ENCODE measurements at regions not wholly inside any gene's neighbourhood (a gene's known extent, or its start where the extent isn't known, plus 50 kb on each side); places are given as distances from the start of the nearest gene placed in this dataset.

DNA sequence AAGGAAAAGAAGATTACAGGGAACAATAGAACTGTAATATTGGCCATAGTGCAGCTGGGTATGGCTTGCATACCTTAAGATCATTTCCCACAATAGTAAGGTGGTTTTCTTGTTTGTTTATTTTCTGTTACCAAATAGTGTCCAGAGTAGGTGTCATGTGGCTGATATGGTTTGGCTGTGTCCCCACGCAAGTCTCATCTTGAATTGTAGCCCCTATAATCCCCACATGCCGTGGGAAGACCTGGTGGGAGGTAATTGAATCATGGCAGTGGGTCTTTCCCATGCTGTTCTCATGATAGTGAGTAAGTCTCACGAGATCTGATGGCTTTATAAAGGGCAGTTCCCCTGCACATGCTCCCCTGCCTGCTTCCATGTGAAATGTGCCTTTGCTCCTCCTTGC is 190.1 kb downstream of the ICOS start:
- no peak overlapping the region for H3K27ac Mint-ChIP-seq (ENCODE audit: unreplicated experiment)
- no peaks in the 10 kb centered on the region for H3K36me3 Mint-ChIP-seq (ENCODE audit: low read depth, unreplicated experiment)
- peaks cover 6% of the 10 kb centered on the region for H3K4me1 Mint-ChIP-seq (ENCODE audit: unreplicated experiment)
- H3K4me3 Mint-ChIP-seq (ENCODE audit: unreplicated experiment): no peak overlapping the region
- peaks cover 3% of the 10 kb centered on the region for H3K27me3 Mint-ChIP-seq (ENCODE audit: unreplicated experiment)
- DNase-seq (ENCODE audit: low spot score): no peak
- no peaks in the 10 kb centered on the region for H3K9me3 Mint-ChIP-seq (ENCODE audit: unreplicated experiment)
- TF ChIP-seq, protein P1, sequence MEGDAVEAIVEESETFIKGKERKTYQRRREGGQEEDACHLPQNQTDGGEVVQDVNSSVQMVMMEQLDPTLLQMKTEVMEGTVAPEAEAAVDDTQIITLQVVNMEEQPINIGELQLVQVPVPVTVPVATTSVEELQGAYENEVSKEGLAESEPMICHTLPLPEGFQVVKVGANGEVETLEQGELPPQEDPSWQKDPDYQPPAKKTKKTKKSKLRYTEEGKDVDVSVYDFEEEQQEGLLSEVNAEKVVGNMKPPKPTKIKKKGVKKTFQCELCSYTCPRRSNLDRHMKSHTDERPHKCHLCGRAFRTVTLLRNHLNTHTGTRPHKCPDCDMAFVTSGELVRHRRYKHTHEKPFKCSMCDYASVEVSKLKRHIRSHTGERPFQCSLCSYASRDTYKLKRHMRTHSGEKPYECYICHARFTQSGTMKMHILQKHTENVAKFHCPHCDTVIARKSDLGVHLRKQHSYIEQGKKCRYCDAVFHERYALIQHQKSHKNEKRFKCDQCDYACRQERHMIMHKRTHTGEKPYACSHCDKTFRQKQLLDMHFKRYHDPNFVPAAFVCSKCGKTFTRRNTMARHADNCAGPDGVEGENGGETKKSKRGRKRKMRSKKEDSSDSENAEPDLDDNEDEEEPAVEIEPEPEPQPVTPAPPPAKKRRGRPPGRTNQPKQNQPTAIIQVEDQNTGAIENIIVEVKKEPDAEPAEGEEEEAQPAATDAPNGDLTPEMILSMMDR (IDR thresholded peaks at IDR 0.05; ENCODE audit: unreplicated experiment): no peak

DNA sequence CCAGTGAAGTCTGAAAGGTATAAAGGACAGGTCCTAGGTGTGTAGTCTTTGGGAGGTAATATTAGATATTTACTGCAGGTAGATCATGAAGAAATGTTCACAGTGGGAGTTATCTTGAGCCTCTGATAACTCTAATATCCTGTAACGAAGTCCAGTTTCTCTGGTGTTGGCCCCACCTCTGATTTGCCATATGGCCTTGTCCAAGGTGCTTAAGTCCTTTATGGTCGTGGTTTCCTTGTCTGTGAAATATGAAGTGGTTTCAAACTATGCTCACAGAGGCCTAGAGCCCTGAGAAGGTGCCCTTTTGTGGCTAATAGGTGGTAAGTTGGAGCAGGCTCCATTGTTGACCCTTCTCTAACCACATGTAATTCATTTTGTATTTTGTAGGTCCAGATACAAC is 190.7 kb downstream of the ICOS start:
- Mint-ChIP-seq H3K9me3 (ENCODE audit: unreplicated experiment) (no peaks in the 10 kb centered on the region), H3K27ac (ENCODE audit: unreplicated experiment) (no peak overlapping the region), H3K36me3 (ENCODE audit: low read depth, unreplicated experiment) (no peaks in the 10 kb centered on the region), H3K4me1 (ENCODE audit: unreplicated experiment) (peaks cover 2% of the 10 kb centered on the region), H3K4me3 (ENCODE audit: unreplicated experiment) (no peak overlapping the region), H3K27me3 (ENCODE audit: unreplicated experiment) (peaks cover 3% of the 10 kb centered on the region)
- TF ChIP-seq, protein P1 (IDR thresholded peaks at IDR 0.05; ENCODE audit: unreplicated experiment): no peak
- no peak for DNase-seq (ENCODE audit: low spot score)

DNA sequence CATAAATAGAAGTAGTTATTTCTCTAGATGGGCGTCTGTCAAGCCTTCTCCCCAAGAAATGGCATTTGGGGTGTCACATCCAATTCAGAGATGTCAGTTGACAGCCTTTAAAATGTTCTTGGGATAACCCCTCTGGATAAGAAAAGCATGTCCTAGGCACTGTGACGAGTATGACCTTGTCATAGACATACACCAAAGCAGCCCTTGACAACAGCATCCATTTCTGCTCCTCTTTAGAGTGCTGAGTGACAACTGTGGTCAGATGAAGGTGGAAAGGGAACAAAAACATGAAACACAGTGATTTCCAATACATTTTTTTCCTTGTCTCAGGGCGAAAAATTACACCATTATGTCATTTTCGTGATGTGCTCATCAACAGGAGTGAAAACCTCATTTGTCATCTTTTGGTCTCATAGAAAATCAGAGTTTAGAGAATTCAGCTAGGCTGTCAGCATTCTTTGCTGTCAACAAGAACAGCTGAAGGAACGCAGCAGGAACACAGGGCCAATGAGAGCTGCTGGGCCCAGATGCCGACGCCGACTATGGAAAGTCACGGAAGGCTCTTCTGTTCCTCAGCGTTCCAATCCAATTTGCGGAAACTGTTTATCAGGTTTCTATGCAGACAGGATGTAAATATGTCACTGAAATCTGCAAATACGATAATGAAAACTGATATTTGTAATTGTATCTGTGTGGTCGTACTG is 193.2 kb downstream of the ICOS start:
- no peaks in the 10 kb centered on the region for H3K4me1 Mint-ChIP-seq (ENCODE audit: unreplicated experiment)
- no peaks in the 10 kb centered on the region for H3K9me3 Mint-ChIP-seq (ENCODE audit: unreplicated experiment)
- no peak overlapping the region for H3K27ac Mint-ChIP-seq (ENCODE audit: unreplicated experiment)
- DNase-seq (ENCODE audit: low spot score): no peak
- TF ChIP-seq, protein P1 (IDR thresholded peaks at IDR 0.05; ENCODE audit: unreplicated experiment): no peak
- no peaks in the 10 kb centered on the region for H3K27me3 Mint-ChIP-seq (ENCODE audit: unreplicated experiment)
- no peak overlapping the region for H3K4me3 Mint-ChIP-seq (ENCODE audit: unreplicated experiment)
- H3K36me3 Mint-ChIP-seq (ENCODE audit: low read depth, unreplicated experiment): no peaks in the 10 kb centered on the region

DNA sequence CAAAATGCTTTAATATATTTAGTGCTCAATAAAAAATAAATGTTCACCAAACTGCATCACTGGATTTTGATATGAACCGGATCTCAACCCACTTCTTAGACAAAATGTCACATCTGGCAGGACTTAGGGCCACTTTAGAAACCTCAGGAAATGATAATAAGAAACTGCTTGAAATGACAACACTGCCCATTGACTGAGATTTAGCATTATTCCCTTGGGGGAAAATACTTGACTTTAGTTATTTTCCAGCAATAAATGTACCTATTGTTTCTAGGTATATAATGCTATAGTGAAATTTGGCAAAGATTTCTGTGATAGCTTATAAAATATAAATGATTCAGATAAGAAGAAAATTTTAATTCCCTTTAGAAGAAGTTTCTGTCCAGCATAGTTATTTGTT is 195.1 kb downstream of the ICOS start:
- Mint-ChIP-seq H3K9me3 (ENCODE audit: unreplicated experiment) (no peaks in the 10 kb centered on the region), H3K4me3 (ENCODE audit: unreplicated experiment) (no peak overlapping the region), H3K27me3 (ENCODE audit: unreplicated experiment) (no peaks in the 10 kb centered on the region), H3K27ac (ENCODE audit: unreplicated experiment) (no peak overlapping the region), H3K4me1 (ENCODE audit: unreplicated experiment) (no peaks in the 10 kb centered on the region), H3K36me3 (ENCODE audit: low read depth, unreplicated experiment) (no peaks in the 10 kb centered on the region)
- TF ChIP-seq, protein P1 (IDR thresholded peaks at IDR 0.05; ENCODE audit: unreplicated experiment): no peak
- no peak for DNase-seq (ENCODE audit: low spot score)

DNA sequence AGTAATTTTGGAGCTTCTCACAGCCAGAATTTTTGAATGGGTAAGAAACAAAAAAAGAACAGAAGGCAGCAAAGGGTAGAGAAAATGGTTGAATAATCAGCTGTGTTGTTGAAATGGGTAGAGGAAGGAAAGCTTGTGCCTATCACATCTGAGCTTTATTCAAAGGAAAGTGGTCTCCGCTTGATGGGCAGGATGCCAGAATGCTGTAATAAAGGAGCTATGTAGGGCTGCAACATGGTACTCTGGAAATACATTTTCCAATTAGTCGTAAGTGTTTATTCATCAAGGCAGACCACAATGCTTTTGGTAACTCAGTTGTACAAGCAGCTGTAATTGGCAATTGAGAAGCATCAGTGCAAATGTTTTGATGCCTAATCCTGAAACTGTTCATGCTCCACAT is 196.9 kb downstream of the ICOS start:
- Mint-ChIP-seq H3K27me3 (ENCODE audit: unreplicated experiment) (no peaks in the 10 kb centered on the region), H3K27ac (ENCODE audit: unreplicated experiment) (no peak overlapping the region), H3K4me3 (ENCODE audit: unreplicated experiment) (no peak overlapping the region), H3K9me3 (ENCODE audit: unreplicated experiment) (no peaks in the 10 kb centered on the region), H3K4me1 (ENCODE audit: unreplicated experiment) (no peaks in the 10 kb centered on the region), H3K36me3 (ENCODE audit: low read depth, unreplicated experiment) (no peaks in the 10 kb centered on the region)
- TF ChIP-seq, protein P1 (IDR thresholded peaks at IDR 0.05; ENCODE audit: unreplicated experiment): no peak
- DNase-seq (ENCODE audit: low spot score): no peak
